ENCODE measurements at regions not wholly inside any gene's neighbourhood (a gene's known extent, or its start where the extent isn't known, plus 50 kb on each side); places are given as distances from the start of the nearest gene placed in this dataset.
A peak's percentile ranks its signal among the peaks of the same experiment; 100 is the strongest.

DNA sequence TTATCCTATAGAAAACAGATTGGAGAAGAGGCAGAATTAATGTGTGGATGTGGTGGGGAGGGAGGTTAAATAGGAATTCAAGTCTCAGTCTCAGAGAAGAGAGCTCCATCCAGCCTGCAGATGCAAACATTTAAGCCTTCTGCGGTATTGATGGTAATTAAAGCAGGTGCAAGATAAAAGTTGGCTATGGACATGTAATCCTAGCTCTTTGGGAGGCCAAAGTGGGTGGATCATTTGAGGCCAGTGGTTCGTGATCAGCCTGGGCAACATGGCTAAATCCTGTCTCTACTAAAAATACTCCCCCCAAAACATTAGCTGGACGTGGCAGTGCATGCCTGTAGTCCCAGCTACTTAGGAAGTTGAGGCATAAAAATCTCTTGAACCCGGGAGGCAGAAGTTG, 332.7 kb downstream of the PABPC4L start:
- Histone ChIP-seq H3K4me3 (no peak overlapping the region), H3K4me1 (ENCODE audit: insufficient read depth) (no peaks in the 10 kb centered on the region), H3K27ac (no peak overlapping the region), H3K9me3 (peaks cover 0 to 5% of the 10 kb centered on the region in 2 donors), H3K27me3 (no peaks in the 10 kb centered on the region), H3K36me3 (no peaks in the 10 kb centered on the region)
- TF ChIP-seq, protein P1, sequence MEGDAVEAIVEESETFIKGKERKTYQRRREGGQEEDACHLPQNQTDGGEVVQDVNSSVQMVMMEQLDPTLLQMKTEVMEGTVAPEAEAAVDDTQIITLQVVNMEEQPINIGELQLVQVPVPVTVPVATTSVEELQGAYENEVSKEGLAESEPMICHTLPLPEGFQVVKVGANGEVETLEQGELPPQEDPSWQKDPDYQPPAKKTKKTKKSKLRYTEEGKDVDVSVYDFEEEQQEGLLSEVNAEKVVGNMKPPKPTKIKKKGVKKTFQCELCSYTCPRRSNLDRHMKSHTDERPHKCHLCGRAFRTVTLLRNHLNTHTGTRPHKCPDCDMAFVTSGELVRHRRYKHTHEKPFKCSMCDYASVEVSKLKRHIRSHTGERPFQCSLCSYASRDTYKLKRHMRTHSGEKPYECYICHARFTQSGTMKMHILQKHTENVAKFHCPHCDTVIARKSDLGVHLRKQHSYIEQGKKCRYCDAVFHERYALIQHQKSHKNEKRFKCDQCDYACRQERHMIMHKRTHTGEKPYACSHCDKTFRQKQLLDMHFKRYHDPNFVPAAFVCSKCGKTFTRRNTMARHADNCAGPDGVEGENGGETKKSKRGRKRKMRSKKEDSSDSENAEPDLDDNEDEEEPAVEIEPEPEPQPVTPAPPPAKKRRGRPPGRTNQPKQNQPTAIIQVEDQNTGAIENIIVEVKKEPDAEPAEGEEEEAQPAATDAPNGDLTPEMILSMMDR (IDR thresholded peaks at IDR 0.05): no peak
- TF ChIP-seq POLR2A (IDR thresholded peaks at IDR 0.05): no peak
- no peak for TF ChIP-seq EP300 (IDR thresholded peaks at IDR 0.05)
- intact Hi-C loops (cut with DNase I): no loop called here
- DNase-seq: no peak
- 83 to 93% (median 90%) methylated on average over 4 of the region's 4 CpGs for WGBS, 3 donors

DNA sequence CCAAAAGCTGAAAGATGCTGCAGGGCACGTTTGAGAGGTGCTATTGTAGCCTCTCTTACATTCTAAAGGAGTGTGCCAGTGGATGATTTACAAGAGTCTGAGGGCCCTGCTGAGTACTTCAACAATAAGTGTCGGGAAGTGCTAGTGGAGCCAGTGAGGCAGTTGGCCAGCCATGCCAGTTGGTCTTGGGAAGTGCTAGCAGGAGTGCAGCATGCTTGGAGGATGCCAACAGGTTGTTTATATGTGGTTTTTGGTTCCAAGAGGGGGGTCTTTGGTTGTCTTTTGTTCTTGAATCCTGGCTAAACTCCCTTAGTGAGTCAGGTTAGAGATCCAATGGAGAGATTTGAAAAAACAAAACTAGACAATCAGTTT, 335.3 kb downstream of the PABPC4L start:
- whole genome bisulfite sequencing, 3 donors: 53 to 78% (median 68%) methylated on average over 2 of the region's 2 CpGs
- no peak overlapping the region for H3K4me3 ChIP-seq
- DNase-seq: no peak
- intact Hi-C loops (cut with DNase I): no loop called here
- no peaks in the 10 kb centered on the region for H3K4me1 ChIP-seq (ENCODE audit: insufficient read depth)
- TF ChIP-seq EP300 (IDR thresholded peaks at IDR 0.05) (no peak), POLR2A (IDR thresholded peaks at IDR 0.05) (no peak)
- TF ChIP-seq, protein P1 (IDR thresholded peaks at IDR 0.05): no peak
- H3K27me3 ChIP-seq: no peaks in the 10 kb centered on the region
- H3K36me3 ChIP-seq: no peaks in the 10 kb centered on the region
- peaks cover 0 to 5% of the 10 kb centered on the region in 2 donors for H3K9me3 ChIP-seq
- no peak overlapping the region for H3K27ac ChIP-seq

DNA sequence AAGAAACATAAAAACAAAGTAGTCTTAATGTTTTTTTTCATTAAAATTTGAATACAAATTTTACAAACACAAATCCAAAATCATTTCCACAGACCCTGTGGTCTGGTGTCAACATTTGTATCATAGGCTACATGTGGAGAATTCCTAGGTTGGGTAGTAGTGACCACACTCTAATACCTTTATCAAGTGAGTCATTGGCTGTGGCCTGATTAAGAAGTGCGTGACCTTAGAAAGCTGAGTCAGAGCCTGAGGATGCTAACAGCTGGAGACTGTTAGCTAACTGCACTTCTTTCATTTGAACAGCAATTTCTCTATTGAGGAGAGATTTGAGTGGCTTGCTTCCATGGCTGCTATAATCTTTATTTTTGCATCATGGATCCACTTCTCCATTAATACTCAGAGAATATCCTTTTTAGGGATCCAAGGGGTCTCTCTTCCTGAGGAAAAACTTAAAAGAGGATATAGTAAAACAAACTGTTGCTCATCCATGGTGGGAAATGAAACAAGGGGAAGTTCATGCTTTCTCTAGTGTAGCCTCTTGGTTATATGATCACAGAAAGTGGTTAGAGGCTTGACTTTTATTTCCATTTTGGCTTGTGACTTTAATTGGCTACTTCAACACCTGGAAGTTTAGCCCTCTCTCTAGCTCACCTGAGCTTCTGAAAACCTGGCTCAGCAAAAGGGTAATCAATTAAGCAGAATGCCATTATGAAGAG, 335.8 kb downstream of the PABPC4L start:
- H3K4me1 ChIP-seq (ENCODE audit: insufficient read depth): no peaks in the 10 kb centered on the region

DNA sequence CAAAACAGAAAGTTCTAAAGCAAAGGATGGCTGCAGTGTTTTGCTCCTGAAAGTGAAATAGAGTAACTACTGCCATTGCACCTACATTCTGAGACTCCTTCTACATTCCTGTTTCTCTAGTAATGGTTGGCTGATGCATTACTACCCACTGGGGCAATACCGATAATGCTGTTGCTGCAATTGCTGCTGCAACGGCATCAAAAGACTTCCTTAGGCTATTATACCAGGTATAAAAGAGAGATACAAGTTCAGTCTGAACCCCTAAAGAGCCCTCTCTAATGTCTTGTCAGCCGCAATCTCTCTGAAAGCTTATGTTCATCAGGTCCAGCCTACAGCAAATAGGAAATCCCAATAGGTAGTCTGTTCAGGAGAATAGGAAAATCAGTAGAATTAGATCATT, 338.4 kb downstream of the PABPC4L start:
- Histone ChIP-seq H3K4me1 (ENCODE audit: insufficient read depth) (no peaks in the 10 kb centered on the region), H3K9me3 (no peaks in the 10 kb centered on the region), H3K27me3 (no peaks in the 10 kb centered on the region), H3K27ac (peak overlapping the region in 1 of 2 donors; percentile 2), H3K36me3 (no peaks in the 10 kb centered on the region), H3K4me3 (no peak overlapping the region)
- whole genome bisulfite sequencing, 3 donors: 94 to 97% (median 95%) methylated on average over 3 of the region's 3 CpGs
- DNase-seq: no peak
- TF ChIP-seq, protein P1 (IDR thresholded peaks at IDR 0.05): no peak
- TF ChIP-seq EP300 (IDR thresholded peaks at IDR 0.05) (no peak), POLR2A (IDR thresholded peaks at IDR 0.05) (no peak)
- intact Hi-C loops (cut with DNase I): no loop called here

More for the DNA sequence above, 335.8 kb downstream of the PABPC4L start:
- TF ChIP-seq, protein P1 (IDR thresholded peaks at IDR 0.05): no peak
- no peak for TF ChIP-seq POLR2A (IDR thresholded peaks at IDR 0.05)
- TF ChIP-seq EP300 (IDR thresholded peaks at IDR 0.05): no peak
- intact Hi-C loops (cut with DNase I): no loop called here
- H3K27ac ChIP-seq: no peak overlapping the region
- no peak for DNase-seq
- H3K4me3 ChIP-seq: no peak overlapping the region
- no peaks in the 10 kb centered on the region for H3K27me3 ChIP-seq
- WGBS, 3 donors: 15 to 25% (median 24%) methylated on average over 1 of the region's 1 CpG
- peaks cover 0 to 5% of the 10 kb centered on the region in 2 donors for H3K9me3 ChIP-seq
- no peaks in the 10 kb centered on the region for H3K36me3 ChIP-seq

Measured in ovary (tissue), 7 donors.